ENCODE measurements at regions not wholly inside any gene's neighbourhood (a gene's known extent, or its start where the extent isn't known, plus 50 kb on each side); places are given as distances from the start of the nearest gene placed in this dataset.
"Not testable (repeated sequence)": the region's sequence is repeated elsewhere in the genome, so short reads cannot be mapped to it uniquely, and the experiment has no call there.

GRCh38 chr9:99479929-99480328 is 257.8 kb downstream of the SEC61B start:
- no peak for DNase-seq (ENCODE audit: low read depth in 2 of 2)

GRCh38 chr9:99485459-99485858 is 263.4 kb downstream of the SEC61B start:
- no peak for DNase-seq (ENCODE audit: low read depth in 2 of 2)

DNA sequence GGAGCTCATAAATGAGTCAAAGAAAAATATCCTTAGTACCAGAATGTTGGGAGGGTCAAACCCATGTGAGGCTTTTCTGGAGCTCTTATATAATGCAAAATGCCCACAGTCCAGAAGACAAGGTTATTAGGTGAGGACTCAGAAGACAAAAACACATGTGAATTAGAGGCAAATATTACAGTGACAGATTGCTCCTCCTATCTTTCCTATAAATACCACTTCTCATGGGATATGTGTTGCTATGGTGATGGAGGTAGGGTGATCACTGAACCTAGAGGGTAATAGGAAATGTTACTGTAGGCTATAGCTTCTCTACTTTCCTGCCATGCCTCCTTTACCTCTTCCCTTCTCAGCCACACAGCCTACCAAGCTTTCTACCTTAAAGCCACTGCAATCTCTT is 264.6 kb downstream of the SEC61B start:
- no peak for DNase-seq (ENCODE audit: low read depth in 2 of 2)

- DNase-seq (ENCODE audit: low read depth in 2 of 2): no peak
These were observed 266.3 kb downstream of the SEC61B start for GRCh38 chr9:99488131-99489059.

- DNase-seq (ENCODE audit: low read depth in 2 of 2): no peak
These were observed 267.0 kb downstream of the SEC61B start for GRCh38 chr9:99489060-99489413.

DNA sequence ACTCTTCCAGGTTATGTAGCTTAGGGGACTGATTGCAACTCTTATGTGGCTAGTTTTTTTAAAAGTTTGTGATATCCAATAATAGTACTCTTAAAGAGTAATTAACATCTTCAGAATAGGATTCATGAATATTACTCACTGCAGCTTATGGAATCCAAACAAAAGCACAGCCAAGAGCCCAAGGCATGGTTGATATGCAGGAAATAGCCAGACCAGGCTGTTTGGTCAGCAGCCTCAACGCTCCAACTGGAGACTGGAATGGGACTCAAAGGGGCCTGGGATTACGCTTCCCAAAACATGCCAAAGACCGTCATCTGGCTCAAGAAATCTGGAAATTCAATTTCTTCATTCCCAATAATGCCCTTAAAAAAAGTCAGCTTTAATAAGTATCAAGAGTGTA is 268.6 kb downstream of the SEC61B start:
- DNase-seq (ENCODE audit: low read depth in 2 of 2): no peak

DNA sequence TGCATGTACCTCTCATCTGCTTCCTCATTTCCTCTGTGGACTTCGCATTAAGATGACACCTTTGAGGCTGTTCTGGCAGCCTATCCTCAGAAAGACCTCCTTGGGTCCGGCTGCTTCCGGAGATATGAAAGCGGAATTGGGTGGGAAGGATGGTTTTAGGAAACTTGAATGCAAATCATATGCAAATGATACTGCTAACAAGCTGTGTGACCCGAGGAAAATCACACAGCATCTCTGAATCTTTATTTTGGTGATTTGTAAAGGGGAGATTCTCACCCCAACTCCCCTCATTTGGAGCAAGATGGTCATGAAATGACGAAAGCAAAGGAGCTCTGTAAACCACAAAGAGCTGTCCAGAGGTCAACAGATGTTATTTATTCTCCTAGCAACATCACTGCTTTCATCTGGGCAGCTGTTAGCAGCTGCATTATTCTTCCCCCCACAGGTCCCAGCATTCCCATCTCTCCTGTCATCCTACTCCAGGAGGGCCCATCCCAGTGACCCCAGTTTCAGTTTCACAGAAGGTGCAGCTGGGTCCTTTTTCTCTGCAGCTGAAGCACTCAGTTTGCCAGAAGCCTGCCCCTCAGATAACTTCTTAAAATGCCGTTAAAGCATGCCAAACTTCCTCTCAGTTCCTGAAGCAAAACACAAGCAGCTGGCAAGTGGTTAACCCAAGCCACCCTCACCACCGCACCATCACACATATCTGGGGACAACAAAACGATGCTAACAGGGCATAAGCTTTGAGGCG is 269.5 kb downstream of the SEC61B start:
- no peak for DNase-seq (ENCODE audit: low read depth in 2 of 2)

DNA sequence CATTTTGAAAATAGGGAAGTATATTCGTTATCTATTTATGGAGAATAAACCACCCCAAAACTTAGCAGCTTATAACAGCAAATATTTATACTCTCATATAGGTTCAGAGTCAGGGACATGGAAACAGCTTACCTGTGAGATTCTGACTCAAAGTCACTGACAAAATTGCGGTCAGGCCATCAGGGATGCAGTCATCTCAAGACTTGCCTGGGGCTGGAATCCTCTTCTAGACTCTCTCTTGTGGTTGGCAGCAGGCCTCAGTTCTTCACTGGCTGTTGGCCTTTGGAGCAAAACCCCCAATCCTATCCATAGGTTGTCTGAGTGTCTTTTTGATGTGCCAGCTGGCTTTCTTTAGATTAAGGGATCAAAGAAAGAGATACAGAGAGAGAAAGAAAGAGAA is 275.6 kb downstream of the SEC61B start:
- DNase-seq (ENCODE audit: low read depth in 2 of 2): no peak

- DNase-seq (ENCODE audit: low read depth in 2 of 2): not testable (repeated sequence)
These were observed 276.9 kb downstream of the SEC61B start for GRCh38 chr9:99498979-99499378.

GRCh38 chr9:99505936-99506335 is 283.9 kb downstream of the SEC61B start:
- no peak for DNase-seq (ENCODE audit: low read depth in 2 of 2)

DNA sequence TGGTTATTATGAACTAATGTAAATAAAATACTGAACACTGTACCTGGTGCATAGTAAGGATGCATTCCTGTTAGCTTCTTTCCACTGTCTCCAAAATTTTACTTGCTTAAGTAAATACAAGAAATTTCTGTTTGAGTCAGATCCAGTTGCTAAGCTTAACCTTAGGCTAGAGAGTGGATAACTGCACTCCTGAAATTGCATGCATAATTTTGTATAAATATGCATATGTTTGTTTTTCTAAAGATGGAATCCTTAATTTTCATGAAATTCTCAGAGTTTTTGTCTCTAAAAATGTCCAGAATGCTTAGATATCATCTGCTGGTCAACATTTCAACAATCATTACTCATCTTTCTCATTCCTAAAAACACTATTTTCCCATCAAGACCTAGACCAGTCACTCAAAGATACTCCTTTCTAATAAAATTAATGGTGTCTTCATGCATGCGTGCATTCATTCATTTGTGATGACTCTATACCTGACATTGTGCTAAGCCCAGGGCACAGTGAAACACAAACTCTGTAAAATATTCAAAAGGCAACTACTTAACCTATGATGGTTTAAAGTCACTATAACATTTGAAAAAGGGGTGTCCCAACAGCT is 284.8 kb downstream of the SEC61B start:
- no peak for DNase-seq (ENCODE audit: low read depth in 2 of 2)

- no peak for DNase-seq (ENCODE audit: low read depth in 2 of 2)
These were observed 287.1 kb downstream of the SEC61B start for GRCh38 chr9:99509065-99509745.

- DNase-seq (ENCODE audit: low read depth in 2 of 2): no peak
These were observed 287.9 kb downstream of the SEC61B start for GRCh38 chr9:99509900-99510535.

GRCh38 chr9:99511723-99512122 is 289.6 kb downstream of the SEC61B start:
- no peak for DNase-seq (ENCODE audit: low read depth in 2 of 2)

- DNase-seq (ENCODE audit: low read depth in 2 of 2): no peak
These were observed 291.5 kb downstream of the SEC61B start for GRCh38 chr9:99513441-99514112.

GRCh38 chr9:99515093-99515492 is 293.0 kb downstream of the SEC61B start:
- DNase-seq (ENCODE audit: low read depth in 2 of 2): no peak

DNA sequence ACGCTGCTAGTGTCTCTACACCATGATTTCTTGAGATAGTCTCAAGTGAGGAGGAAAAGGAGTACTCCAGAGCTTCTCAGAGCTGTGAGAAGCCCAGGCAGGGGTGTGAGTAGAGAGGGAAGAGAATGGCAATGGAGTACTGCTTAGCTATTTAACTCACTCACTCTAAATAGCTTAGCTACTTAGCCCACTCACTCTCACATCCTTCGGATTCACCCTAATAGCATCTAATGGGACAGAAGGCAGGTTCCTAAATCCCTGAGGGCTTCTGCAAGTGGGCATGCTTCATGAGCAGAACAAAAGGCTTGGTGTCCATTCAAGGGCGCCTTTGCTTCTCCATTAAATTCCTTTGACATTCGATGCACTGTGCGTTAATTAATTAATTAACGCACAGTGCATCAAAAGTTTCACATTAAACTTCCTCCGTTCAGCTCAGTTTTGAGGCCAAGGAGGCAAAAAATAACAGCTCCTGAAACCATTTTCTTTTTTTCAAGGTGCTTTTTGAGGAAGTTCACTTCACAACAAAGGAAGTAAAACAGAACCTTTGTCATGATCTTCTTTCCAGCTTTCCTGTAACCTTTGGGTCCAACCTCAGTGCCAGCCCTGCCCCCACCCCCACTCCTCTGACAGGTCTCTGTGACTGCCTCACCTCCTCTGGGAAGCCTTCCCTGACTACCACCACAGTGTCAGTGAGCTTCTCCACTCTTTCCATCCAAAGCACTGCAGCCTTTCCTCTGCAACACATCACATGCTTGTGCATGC is 294.0 kb downstream of the SEC61B start:
- no peak for DNase-seq (ENCODE audit: low read depth in 2 of 2)

GRCh38 chr9:99516657-99517049 is 294.6 kb downstream of the SEC61B start:
- no peak for DNase-seq (ENCODE audit: low read depth in 2 of 2)

GRCh38 chr9:99523838-99524237 is 297.8 kb upstream of the NR4A3 start:
- no peak for DNase-seq (ENCODE audit: low read depth in 2 of 2)

DNA sequence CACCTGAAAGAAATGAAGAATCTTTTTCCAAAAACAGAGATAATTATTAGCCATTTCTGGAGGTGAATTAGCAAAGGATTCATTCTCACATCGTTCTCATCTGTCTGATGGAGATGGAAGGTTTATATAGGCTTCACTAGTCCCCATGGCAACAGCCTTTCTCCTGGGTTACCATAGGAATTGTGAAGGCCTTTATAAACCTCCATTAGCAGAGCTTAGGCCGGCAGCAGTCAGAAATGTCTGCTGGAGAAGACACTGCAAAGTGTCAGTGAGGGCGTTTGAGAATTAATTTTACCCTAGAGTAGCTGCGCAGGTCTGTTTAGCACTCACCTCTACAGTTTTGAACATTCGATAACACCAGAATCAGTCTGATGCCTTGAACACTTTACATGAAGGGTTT is 290.4 kb upstream of the NR4A3 start:
- no peak for DNase-seq (ENCODE audit: low read depth in 2 of 2)

All from stimulated activated CD8-positive, alpha-beta memory T cell treated with anti-CD3 and anti-CD28 coated beads, Interleukin-7, amount 100 ng/mL, for 1 hour (primary cell).